ENCODE measurements at regions not wholly inside any gene's neighbourhood (a gene's known extent, or its start where the extent isn't known, plus 50 kb on each side); places are given as distances from the start of the nearest gene placed in this dataset.

DNA sequence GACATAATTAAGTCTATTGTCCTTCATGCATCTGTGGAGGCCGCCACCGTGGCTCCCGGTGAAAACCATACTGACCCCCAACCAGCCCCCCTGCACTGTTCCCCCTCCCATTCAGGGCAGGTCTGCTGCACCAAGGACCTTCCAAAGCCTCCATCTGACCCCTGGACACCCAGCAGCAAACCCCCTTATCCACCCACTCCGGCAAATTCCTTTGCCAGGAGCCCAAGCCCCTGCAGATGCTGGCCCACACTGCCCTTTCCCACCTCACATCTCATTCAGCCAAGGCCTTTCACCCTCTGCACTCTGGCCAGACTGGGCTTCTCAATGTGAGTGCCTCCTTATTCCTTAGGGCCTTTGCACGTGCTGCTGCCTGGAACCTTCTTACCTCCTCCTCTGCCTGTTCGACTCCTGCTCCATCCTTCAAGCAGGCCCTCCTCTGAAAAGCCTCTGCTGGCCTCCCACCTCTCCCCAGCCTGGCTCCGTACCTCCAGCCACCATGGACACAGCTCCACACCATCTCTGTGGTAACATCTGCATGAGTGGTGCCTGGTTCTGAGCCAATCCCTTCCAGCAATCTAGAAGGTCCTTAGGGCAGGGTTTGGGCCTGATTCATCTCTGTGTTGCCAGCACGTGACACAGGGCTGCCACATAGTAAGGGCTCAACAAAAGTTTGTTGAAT, 230.7 kb downstream of the BCL11B start:
- peaks cover 0 to 7% (median 0%) of the 10 kb centered on the region in 5 donors for H3K27me3 ChIP-seq (ENCODE audit: control insufficient read depth in 5 of 5, insufficient read depth in 4 of 5, low read length in 5 of 5)
- peaks cover 0 to 18% (median 14%) of the 10 kb centered on the region in 5 donors for H3K4me1 ChIP-seq (ENCODE audit: control insufficient read depth in 5 of 5, insufficient read depth in 5 of 5, low read length in 5 of 5)
- H3K4me3 ChIP-seq (ENCODE audit: low read depth in 1 of 5, low read length in 5 of 5): no peak overlapping the region
- no peak overlapping the region for H3K9ac ChIP-seq (ENCODE audit: low read length in 5 of 5)
- H3K36me3 ChIP-seq (ENCODE audit: control insufficient read depth in 5 of 5, insufficient read depth in 5 of 5, low read length in 5 of 5): no peaks in the 10 kb centered on the region
- H3K27ac ChIP-seq (ENCODE audit: low read depth, low read length): no peak overlapping the region
- H3K9me3 ChIP-seq (ENCODE audit: control insufficient read depth in 5 of 5, low read length in 5 of 5): no peaks in the 10 kb centered on the region

DNA sequence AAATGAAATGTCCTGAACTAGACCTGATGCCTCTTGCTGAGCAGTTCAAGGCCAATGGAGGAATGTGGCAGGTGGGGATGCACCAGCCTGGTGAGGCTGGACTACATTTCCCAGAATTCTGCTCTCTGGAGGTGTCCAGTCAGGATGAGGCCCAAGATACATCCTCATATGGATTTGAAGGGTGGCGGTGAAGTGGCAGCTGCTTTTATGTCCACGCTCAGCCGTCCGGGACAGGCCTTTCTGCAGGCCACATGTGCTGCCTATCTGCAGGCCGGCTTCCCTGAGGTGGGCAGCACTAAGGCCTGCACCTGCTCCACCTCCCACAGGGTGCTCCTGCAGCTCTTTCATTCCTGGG, 230.2 kb downstream of the BCL11B start:
- no peak overlapping the region for H3K27ac ChIP-seq (ENCODE audit: low read depth, low read length)
- peaks cover 0 to 15% (median 9%) of the 10 kb centered on the region in 5 donors for H3K4me1 ChIP-seq (ENCODE audit: control insufficient read depth in 5 of 5, insufficient read depth in 5 of 5, low read length in 5 of 5)
- no peaks in the 10 kb centered on the region for H3K9me3 ChIP-seq (ENCODE audit: control insufficient read depth in 5 of 5, low read length in 5 of 5)
- no peak overlapping the region for H3K9ac ChIP-seq (ENCODE audit: low read length in 5 of 5)
- no peaks in the 10 kb centered on the region for H3K36me3 ChIP-seq (ENCODE audit: control insufficient read depth in 5 of 5, insufficient read depth in 5 of 5, low read length in 5 of 5)
- peaks cover 0 to 7% (median 0%) of the 10 kb centered on the region in 5 donors for H3K27me3 ChIP-seq (ENCODE audit: control insufficient read depth in 5 of 5, insufficient read depth in 4 of 5, low read length in 5 of 5)
- no peak overlapping the region for H3K4me3 ChIP-seq (ENCODE audit: low read depth in 1 of 5, low read length in 5 of 5)

DNA sequence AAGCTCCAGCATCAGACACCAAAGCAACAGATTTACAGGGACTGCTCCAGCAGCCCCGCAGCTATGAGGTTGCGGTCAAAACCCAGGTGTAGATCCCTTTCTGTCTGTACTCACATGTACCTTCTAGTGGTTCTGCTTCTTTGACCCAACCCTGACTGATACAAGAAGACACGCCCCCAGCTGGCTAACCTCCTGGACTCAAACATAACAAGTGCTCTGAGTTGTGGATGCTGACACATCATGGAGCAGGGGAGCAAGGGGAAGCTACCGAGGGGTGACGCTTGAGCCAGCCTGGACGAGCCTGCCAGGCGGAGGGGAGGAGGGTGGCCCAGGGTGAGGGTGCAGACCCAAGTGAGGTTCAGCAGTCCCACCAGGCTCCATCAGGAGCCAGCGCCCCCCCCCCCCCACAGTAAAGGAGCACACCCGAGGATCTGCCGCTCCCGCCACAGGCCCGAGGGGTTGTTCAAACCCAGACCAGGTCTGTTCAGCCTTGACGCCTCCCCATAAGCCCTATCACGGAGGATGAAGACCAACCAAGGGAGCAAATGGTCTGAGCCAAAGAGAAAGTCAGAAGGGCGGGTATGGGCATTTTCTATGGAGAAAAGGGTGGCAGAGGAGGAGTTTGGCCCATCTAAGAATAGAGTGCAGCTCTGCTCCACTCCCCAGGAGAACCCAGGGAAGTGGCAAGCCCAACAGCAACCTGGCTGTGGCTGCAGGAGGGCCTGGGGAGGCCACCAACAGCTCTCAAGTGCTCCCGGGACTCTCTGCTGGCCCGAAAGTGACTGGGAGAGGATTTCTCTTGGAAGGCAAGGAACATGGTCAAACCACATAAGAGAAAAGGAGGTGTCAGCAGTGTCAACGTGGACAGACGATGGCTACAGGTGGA, 229.4 kb downstream of the BCL11B start:
- H3K27me3 ChIP-seq (ENCODE audit: control insufficient read depth in 5 of 5, insufficient read depth in 4 of 5, low read length in 5 of 5): peaks cover 0 to 7% (median 0%) of the 10 kb centered on the region in 5 donors
- H3K4me1 ChIP-seq (ENCODE audit: control insufficient read depth in 5 of 5, insufficient read depth in 5 of 5, low read length in 5 of 5): peaks cover 0 to 22% (median 14%) of the 10 kb centered on the region in 5 donors
- no peak overlapping the region for H3K27ac ChIP-seq (ENCODE audit: low read depth, low read length)
- no peak overlapping the region for H3K9ac ChIP-seq (ENCODE audit: low read length in 5 of 5)
- no peak overlapping the region for H3K4me3 ChIP-seq (ENCODE audit: low read depth in 1 of 5, low read length in 5 of 5)
- H3K9me3 ChIP-seq (ENCODE audit: control insufficient read depth in 5 of 5, low read length in 5 of 5): no peaks in the 10 kb centered on the region
- no peaks in the 10 kb centered on the region for H3K36me3 ChIP-seq (ENCODE audit: control insufficient read depth in 5 of 5, insufficient read depth in 5 of 5, low read length in 5 of 5)

DNA sequence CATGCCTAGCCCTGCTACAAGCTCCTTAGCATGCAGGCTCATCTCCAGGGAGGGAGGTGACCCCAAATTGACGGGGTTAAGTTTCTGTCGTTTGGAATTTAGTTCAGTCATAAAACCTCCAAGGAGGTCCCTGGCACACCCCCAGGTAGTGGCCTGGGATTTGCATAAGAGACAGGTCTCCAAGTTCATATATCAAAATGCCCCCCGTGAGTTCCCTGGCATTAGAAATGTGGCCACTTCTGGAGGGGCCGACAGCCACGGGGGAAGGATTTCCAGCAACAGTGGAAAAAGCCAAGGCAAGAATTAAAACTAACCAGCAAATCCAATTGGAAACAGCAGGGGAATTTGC, 228.8 kb downstream of the BCL11B start:
- H3K27me3 ChIP-seq (ENCODE audit: control insufficient read depth in 5 of 5, insufficient read depth in 4 of 5, low read length in 5 of 5): peaks cover 0 to 7% (median 0%) of the 10 kb centered on the region in 5 donors
- H3K27ac ChIP-seq (ENCODE audit: low read depth, low read length): no peak overlapping the region
- no peaks in the 10 kb centered on the region for H3K9me3 ChIP-seq (ENCODE audit: control insufficient read depth in 5 of 5, low read length in 5 of 5)
- no peak overlapping the region for H3K9ac ChIP-seq (ENCODE audit: low read length in 5 of 5)
- no peaks in the 10 kb centered on the region for H3K36me3 ChIP-seq (ENCODE audit: control insufficient read depth in 5 of 5, insufficient read depth in 5 of 5, low read length in 5 of 5)
- H3K4me1 ChIP-seq (ENCODE audit: control insufficient read depth in 5 of 5, insufficient read depth in 5 of 5, low read length in 5 of 5): peaks cover 0 to 19% (median 12%) of the 10 kb centered on the region in 5 donors
- no peak overlapping the region for H3K4me3 ChIP-seq (ENCODE audit: low read depth in 1 of 5, low read length in 5 of 5)

DNA sequence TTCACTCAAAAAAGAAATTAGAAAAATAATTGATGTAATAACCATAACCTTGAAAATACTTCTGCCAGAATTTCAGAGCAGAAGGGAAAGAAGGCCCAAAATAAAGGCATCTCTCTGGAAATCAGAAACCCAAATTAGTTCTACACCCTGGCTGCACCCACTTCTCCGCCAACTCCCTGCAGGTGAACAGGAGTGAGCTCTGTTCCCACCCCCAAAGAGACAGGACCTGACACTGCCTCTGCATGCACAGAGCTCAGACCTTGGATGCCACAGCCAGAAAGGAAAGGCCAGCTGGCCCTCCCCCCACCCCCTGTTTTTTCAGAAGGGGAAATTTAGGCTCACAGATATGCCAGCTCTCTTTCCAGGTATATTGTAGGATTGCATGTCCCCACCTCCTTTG, 228.2 kb downstream of the BCL11B start:
- no peaks in the 10 kb centered on the region for H3K36me3 ChIP-seq (ENCODE audit: control insufficient read depth in 5 of 5, insufficient read depth in 5 of 5, low read length in 5 of 5)
- H3K9ac ChIP-seq (ENCODE audit: low read length in 5 of 5): no peak overlapping the region
- no peak overlapping the region for H3K4me3 ChIP-seq (ENCODE audit: low read depth in 1 of 5, low read length in 5 of 5)
- no peak overlapping the region for H3K27ac ChIP-seq (ENCODE audit: low read depth, low read length)
- H3K9me3 ChIP-seq (ENCODE audit: control insufficient read depth in 5 of 5, low read length in 5 of 5): no peaks in the 10 kb centered on the region
- H3K4me1 ChIP-seq (ENCODE audit: control insufficient read depth in 5 of 5, insufficient read depth in 5 of 5, low read length in 5 of 5): peaks cover 0 to 16% (median 11%) of the 10 kb centered on the region in 5 donors
- H3K27me3 ChIP-seq (ENCODE audit: control insufficient read depth in 5 of 5, insufficient read depth in 4 of 5, low read length in 5 of 5): peaks cover 0 to 7% (median 0%) of the 10 kb centered on the region in 5 donors

DNA sequence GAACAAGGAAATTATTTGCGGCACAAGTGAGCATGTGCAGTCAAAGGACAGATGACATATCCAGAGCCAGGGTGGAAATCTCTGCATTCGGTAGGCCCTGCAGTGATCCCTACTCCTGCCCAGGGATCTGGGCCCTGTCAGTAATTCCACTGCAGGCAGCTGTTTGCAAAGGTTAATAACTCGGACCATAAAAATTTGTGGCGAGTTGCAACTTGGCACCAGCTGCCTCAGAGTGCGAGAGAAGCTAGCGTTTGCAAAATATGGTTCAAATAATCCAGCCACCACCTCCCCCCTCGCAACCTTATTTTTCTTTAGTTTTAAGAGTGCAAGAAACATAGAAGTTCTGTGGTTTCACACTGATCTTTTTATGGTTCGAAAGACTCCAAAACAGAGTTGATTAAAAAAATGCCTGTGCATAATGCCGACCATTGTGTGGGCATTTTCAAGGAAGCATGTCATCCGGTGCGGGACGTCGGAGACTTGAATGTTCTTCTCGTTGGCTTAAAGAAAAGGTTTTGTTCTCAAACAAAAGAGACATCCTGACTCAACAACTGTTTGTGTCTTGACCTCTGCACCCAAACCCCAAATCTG, 224.5 kb downstream of the BCL11B start:
- H3K9me3 ChIP-seq (ENCODE audit: control insufficient read depth in 5 of 5, low read length in 5 of 5): peaks cover under 1 to 9% (median 4%) of the 10 kb centered on the region in 5 donors
- no peak overlapping the region for H3K4me3 ChIP-seq (ENCODE audit: low read depth in 1 of 5, low read length in 5 of 5)
- peaks cover 0 to 14% (median 7%) of the 10 kb centered on the region in 5 donors for H3K4me1 ChIP-seq (ENCODE audit: control insufficient read depth in 5 of 5, insufficient read depth in 5 of 5, low read length in 5 of 5)
- no peak overlapping the region for H3K9ac ChIP-seq (ENCODE audit: low read length in 5 of 5)
- H3K27me3 ChIP-seq (ENCODE audit: control insufficient read depth in 5 of 5, insufficient read depth in 4 of 5, low read length in 5 of 5): peaks cover 0 to 2% (median 0%) of the 10 kb centered on the region in 5 donors
- H3K27ac ChIP-seq (ENCODE audit: low read depth, low read length): no peak overlapping the region
- H3K36me3 ChIP-seq (ENCODE audit: control insufficient read depth in 5 of 5, insufficient read depth in 5 of 5, low read length in 5 of 5): no peaks in the 10 kb centered on the region

DNA sequence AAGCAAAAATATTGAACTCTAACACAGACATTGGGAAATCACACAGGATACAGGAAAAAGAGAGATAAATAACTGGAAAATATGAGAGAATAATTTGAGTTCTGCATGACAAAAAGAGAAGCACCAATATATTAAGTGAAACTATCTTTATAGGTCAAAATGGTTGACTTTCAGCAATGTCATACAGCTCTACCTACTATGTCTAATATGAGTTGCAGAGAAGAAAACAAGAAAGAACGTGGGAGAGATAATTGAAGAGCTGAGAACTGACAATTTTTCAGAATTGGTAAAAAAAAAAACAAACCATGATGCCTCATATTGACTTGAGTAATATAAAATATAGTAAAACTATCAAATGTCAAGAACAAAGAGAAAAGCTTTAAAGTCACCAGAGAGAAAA, 221.7 kb downstream of the BCL11B start:
- no peaks in the 10 kb centered on the region for H3K27me3 ChIP-seq (ENCODE audit: control insufficient read depth in 5 of 5, insufficient read depth in 4 of 5, low read length in 5 of 5)
- H3K4me1 ChIP-seq (ENCODE audit: control insufficient read depth in 5 of 5, insufficient read depth in 5 of 5, low read length in 5 of 5): peaks cover 0 to 8% (median 5%) of the 10 kb centered on the region in 5 donors
- H3K4me3 ChIP-seq (ENCODE audit: low read depth in 1 of 5, low read length in 5 of 5): no peak overlapping the region
- H3K36me3 ChIP-seq (ENCODE audit: control insufficient read depth in 5 of 5, insufficient read depth in 5 of 5, low read length in 5 of 5): no peaks in the 10 kb centered on the region
- no peak overlapping the region for H3K27ac ChIP-seq (ENCODE audit: low read depth, low read length)
- no peak overlapping the region for H3K9ac ChIP-seq (ENCODE audit: low read length in 5 of 5)
- H3K9me3 ChIP-seq (ENCODE audit: control insufficient read depth in 5 of 5, low read length in 5 of 5): peaks cover 7 to 20% (median 17%) of the 10 kb centered on the region in 5 donors

DNA sequence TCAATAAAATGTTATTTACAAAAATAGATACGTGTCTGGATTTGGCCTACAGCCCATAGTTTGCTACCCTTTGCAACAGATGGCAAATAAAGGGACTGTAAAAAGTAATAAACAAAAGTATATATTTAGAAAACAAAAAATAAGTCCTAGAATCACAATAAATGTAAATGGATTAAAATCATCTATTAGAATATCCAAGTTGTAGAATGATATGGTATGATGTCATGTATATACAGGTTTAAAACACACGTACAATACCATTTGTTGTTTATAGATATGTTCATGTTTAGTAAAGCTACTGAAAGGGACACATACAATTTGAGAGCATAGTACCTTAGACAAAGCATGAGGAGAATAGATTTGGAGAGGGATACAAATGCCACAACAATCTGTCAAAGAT, 219.5 kb downstream of the BCL11B start:
- Histone ChIP-seq H3K4me1 (ENCODE audit: control insufficient read depth in 5 of 5, insufficient read depth in 5 of 5, low read length in 5 of 5) (peaks cover 0 to 4% (median 0%) of the 10 kb centered on the region in 5 donors), H3K4me3 (ENCODE audit: low read depth in 1 of 5, low read length in 5 of 5) (no peak overlapping the region), H3K9me3 (ENCODE audit: control insufficient read depth in 5 of 5, low read length in 5 of 5) (peaks cover 7 to 20% (median 17%) of the 10 kb centered on the region in 5 donors)

DNA sequence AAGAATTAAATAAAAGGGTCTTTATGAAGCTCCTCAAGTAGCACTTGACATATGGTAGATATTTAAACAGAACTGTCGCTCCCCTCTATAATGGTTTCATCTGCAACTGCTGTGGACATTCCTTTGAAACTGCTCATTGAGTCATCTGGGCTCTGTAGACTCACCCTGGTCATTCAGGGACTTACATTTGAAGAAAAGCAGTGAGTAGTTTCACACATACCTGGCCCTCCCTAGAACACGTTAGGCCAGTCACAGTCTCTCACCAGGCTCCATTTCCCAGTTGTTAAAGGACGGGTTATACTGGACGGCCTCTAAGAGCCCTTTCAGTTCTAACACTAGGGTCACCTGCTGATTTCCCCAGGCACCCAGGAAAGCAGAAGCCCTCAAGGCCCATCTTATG, 217.0 kb downstream of the BCL11B start:
- Histone ChIP-seq H3K9ac (ENCODE audit: low read length in 5 of 5) (no peak overlapping the region), H3K4me1 (ENCODE audit: control insufficient read depth in 5 of 5, insufficient read depth in 5 of 5, low read length in 5 of 5) (no peaks in the 10 kb centered on the region), H3K27ac (ENCODE audit: low read depth, low read length) (no peak overlapping the region), H3K9me3 (ENCODE audit: control insufficient read depth in 5 of 5, low read length in 5 of 5) (peaks cover 7 to 20% (median 17%) of the 10 kb centered on the region in 5 donors), H3K36me3 (ENCODE audit: control insufficient read depth in 5 of 5, insufficient read depth in 5 of 5, low read length in 5 of 5) (no peaks in the 10 kb centered on the region), H3K4me3 (ENCODE audit: low read depth in 1 of 5, low read length in 5 of 5) (no peak overlapping the region), H3K27me3 (ENCODE audit: control insufficient read depth in 5 of 5, insufficient read depth in 4 of 5, low read length in 5 of 5) (no peaks in the 10 kb centered on the region)

More for the DNA sequence above, 219.5 kb downstream of the BCL11B start:
- no peaks in the 10 kb centered on the region for H3K27me3 ChIP-seq (ENCODE audit: control insufficient read depth in 5 of 5, insufficient read depth in 4 of 5, low read length in 5 of 5)
- H3K27ac ChIP-seq (ENCODE audit: low read depth, low read length): no peak overlapping the region
- no peak overlapping the region for H3K9ac ChIP-seq (ENCODE audit: low read length in 5 of 5)
- H3K36me3 ChIP-seq (ENCODE audit: control insufficient read depth in 5 of 5, insufficient read depth in 5 of 5, low read length in 5 of 5): no peaks in the 10 kb centered on the region

DNA sequence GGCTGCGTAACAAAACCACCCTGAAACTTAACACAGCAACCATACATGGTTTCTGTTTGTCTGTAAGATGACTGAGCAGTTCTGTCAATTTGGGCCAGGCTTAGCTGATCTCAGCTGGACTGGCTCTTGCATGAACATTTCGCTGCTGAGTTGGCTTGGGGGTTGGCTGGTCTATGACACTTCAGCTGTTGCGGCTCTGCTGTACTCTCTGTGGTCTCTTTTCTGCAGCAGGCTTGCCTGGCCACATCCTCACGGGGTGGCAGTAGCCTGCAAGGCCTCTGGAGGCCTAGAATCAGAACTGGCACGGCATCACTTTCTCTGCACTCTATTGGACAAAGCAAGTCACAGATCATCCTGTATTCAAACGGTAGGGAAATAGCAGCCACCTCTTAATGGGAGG, 216.2 kb downstream of the BCL11B start:
- Histone ChIP-seq H3K36me3 (ENCODE audit: control insufficient read depth in 5 of 5, insufficient read depth in 5 of 5, low read length in 5 of 5) (no peaks in the 10 kb centered on the region), H3K4me1 (ENCODE audit: control insufficient read depth in 5 of 5, insufficient read depth in 5 of 5, low read length in 5 of 5) (no peaks in the 10 kb centered on the region), H3K9ac (ENCODE audit: low read length in 5 of 5) (no peak overlapping the region), H3K4me3 (ENCODE audit: low read depth in 1 of 5, low read length in 5 of 5) (no peak overlapping the region), H3K27ac (ENCODE audit: low read depth, low read length) (no peak overlapping the region), H3K9me3 (ENCODE audit: control insufficient read depth in 5 of 5, low read length in 5 of 5) (peaks cover 7 to 20% (median 16%) of the 10 kb centered on the region in 5 donors), H3K27me3 (ENCODE audit: control insufficient read depth in 5 of 5, insufficient read depth in 4 of 5, low read length in 5 of 5) (no peaks in the 10 kb centered on the region)

Measured in subcutaneous abdominal adipose tissue (tissue), 5 donors.